ENCODE measurements at regions not wholly inside any gene's neighbourhood (a gene's known extent, or its start where the extent isn't known, plus 50 kb on each side); places are given as distances from the start of the nearest gene placed in this dataset.
"Not testable (repeated sequence)": the region's sequence is repeated elsewhere in the genome, so short reads cannot be mapped to it uniquely, and the experiment has no call there.

GRCh38 chr1:73333847-73334503, 864.0 kb downstream of the LRRIQ3 start:
- no peak overlapping the region for H3K4me3 ChIP-seq
- WGBS, 10 experiments = 0 to 90% (median 73%) methylated on average over 1 of the region's 1 CpG; no CpG with 5 or more reads in 5 of the 10 experiments
- no peaks in the 10 kb centered on the region for H3K4me1 ChIP-seq (replicated peaks in 1 of 2)
- no peak overlapping the region for H3K27ac ChIP-seq
- no peak for ATAC-seq (replicated peaks in 6 of 8)
- in situ Hi-C loops (cut with MboI; ENCODE audit: low pct_unique_long_range_greater_than_20kb in 2 of 9, low sequenced_read_pairs in 9 of 9, unreplicated experiment in 9 of 9) = no loop called here

GRCh38 chr1:73331726-73332125, 866.2 kb downstream of the LRRIQ3 start:
- H3K27ac ChIP-seq = no peak overlapping the region
- ATAC-seq (replicated peaks in 6 of 8) = no peak
- 0 to 100% (median 89%) methylated on average over 1 of the region's 1 CpG for WGBS, 10 experiments
- in situ Hi-C loops (cut with MboI; ENCODE audit: low pct_unique_long_range_greater_than_20kb in 2 of 9, low sequenced_read_pairs in 9 of 9, unreplicated experiment in 9 of 9) = no loop called here
- no peaks in the 10 kb centered on the region for H3K4me1 ChIP-seq (replicated peaks in 1 of 2)
- H3K4me3 ChIP-seq = no peak overlapping the region

GRCh38 chr1:73327998-73328397, 870.0 kb downstream of the LRRIQ3 start:
- H3K27ac ChIP-seq = no peak overlapping the region
- ATAC-seq (replicated peaks in 6 of 8) = no peak
- in situ Hi-C loops (cut with MboI; ENCODE audit: low pct_unique_long_range_greater_than_20kb in 2 of 9, low sequenced_read_pairs in 9 of 9, unreplicated experiment in 9 of 9) = no loop called here

GRCh38 chr1:73327180-73327793, 870.7 kb downstream of the LRRIQ3 start:
- in situ Hi-C loops (cut with MboI; ENCODE audit: low pct_unique_long_range_greater_than_20kb in 2 of 9, low sequenced_read_pairs in 9 of 9, unreplicated experiment in 9 of 9) = no loop called here
- WGBS, 10 experiments = 17 to 100% (median 78%) methylated on average over 1 to 3 of the region's 3 CpGs; no CpG with 5 or more reads in 4 of the 10 experiments
- no peak for ATAC-seq (replicated peaks in 6 of 8)

More at GRCh38 chr1:73327998-73328397, 870.0 kb downstream of the LRRIQ3 start:
- Histone ChIP-seq H3K4me1 (replicated peaks in 1 of 2) (no peaks in the 10 kb centered on the region), H3K4me3 (no peak overlapping the region)
- 0 to 100% (median 90%) methylated on average over 1 to 3 of the region's 3 CpGs; no CpG with 5 or more reads in 6 of the 10 experiments for WGBS, 10 experiments

GRCh38 chr1:73326663-73327062, 871.3 kb downstream of the LRRIQ3 start:
- no peaks in the 10 kb centered on the region for H3K4me1 ChIP-seq (replicated peaks in 1 of 2)
- 0 to 100% (median 86%) methylated on average over 1 to 5 of the region's 5 CpGs; no CpG with 5 or more reads in 1 of the 10 experiments for WGBS, 10 experiments
- in situ Hi-C loops (cut with MboI; ENCODE audit: low pct_unique_long_range_greater_than_20kb in 2 of 9, low sequenced_read_pairs in 9 of 9, unreplicated experiment in 9 of 9) = no loop called here
- ATAC-seq (replicated peaks in 6 of 8) = no peak
- H3K27ac ChIP-seq = no peak overlapping the region
- H3K4me3 ChIP-seq = no peak overlapping the region

More at GRCh38 chr1:73327180-73327793, 870.7 kb downstream of the LRRIQ3 start:
- no peaks in the 10 kb centered on the region for H3K4me1 ChIP-seq (replicated peaks in 1 of 2)
- no peak overlapping the region for H3K4me3 ChIP-seq
- no peak overlapping the region for H3K27ac ChIP-seq

- Histone ChIP-seq H3K27ac (no peak overlapping the region), H3K4me1 (replicated peaks in 1 of 2) (peaks cover 0 to 8% of the 10 kb centered on the region in 2 donors), H3K4me3 (no peak overlapping the region)
- 20 to 100% (median 92%) methylated on average over 1 to 4 of the region's 4 CpGs; no CpG with 5 or more reads in 3 of the 10 experiments for WGBS, 10 experiments
- in situ Hi-C loops (cut with MboI; ENCODE audit: low pct_unique_long_range_greater_than_20kb in 2 of 9, low sequenced_read_pairs in 9 of 9, unreplicated experiment in 9 of 9) = no loop called here
- ATAC-seq (replicated peaks in 6 of 8) = no peak
Observed at GRCh38 chr1:73310797-73311381, 887.1 kb downstream of the LRRIQ3 start.

- in situ Hi-C loops (cut with MboI; ENCODE audit: low pct_unique_long_range_greater_than_20kb in 2 of 9, low sequenced_read_pairs in 9 of 9, unreplicated experiment in 9 of 9) = no loop called here
- ATAC-seq (replicated peaks in 6 of 8) = no peak
- H3K4me1 ChIP-seq (replicated peaks in 1 of 2) = peaks cover 0 to 1% of the 10 kb centered on the region in 2 donors
- no peak overlapping the region for H3K4me3 ChIP-seq
- H3K27ac ChIP-seq = no peak overlapping the region
- 0 to 100% (median 86%) methylated on average over 1 to 2 of the region's 2 CpGs; no CpG with 5 or more reads in 3 of the 10 experiments for WGBS, 10 experiments
Observed at GRCh38 chr1:73306899-73307555, 890.9 kb downstream of the LRRIQ3 start.

- Histone ChIP-seq H3K27ac (no peak overlapping the region), H3K4me1 (replicated peaks in 1 of 2) (no peaks in the 10 kb centered on the region), H3K4me3 (no peak overlapping the region)
- 0 to 100% (median 83%) methylated on average over 1 to 2 of the region's 2 CpGs; no CpG with 5 or more reads in 1 of the 10 experiments for WGBS, 10 experiments
- in situ Hi-C loops (cut with MboI; ENCODE audit: low pct_unique_long_range_greater_than_20kb in 2 of 9, low sequenced_read_pairs in 9 of 9, unreplicated experiment in 9 of 9) = no loop called here
- ATAC-seq (replicated peaks in 6 of 8) = no peak
Observed at GRCh38 chr1:73273886-73274285, 924.1 kb downstream of the LRRIQ3 start.

- in situ Hi-C loops (cut with MboI; ENCODE audit: low pct_unique_long_range_greater_than_20kb in 2 of 9, low sequenced_read_pairs in 9 of 9, unreplicated experiment in 9 of 9); H3K4me3 ChIP-seq; ATAC-seq (replicated peaks in 6 of 8); H3K27ac ChIP-seq; H3K4me1 ChIP-seq (replicated peaks in 1 of 2): not testable (repeated sequence)
Observed at GRCh38 chr1:73245196-73245595, 952.8 kb downstream of the LRRIQ3 start.

- Histone ChIP-seq H3K4me1 (replicated peaks in 1 of 2) (no peaks in the 10 kb centered on the region), H3K4me3 (no peak overlapping the region), H3K27ac (no peak overlapping the region)
- in situ Hi-C loops (cut with MboI; ENCODE audit: low pct_unique_long_range_greater_than_20kb in 2 of 9, low sequenced_read_pairs in 9 of 9, unreplicated experiment in 9 of 9) = no loop called here
- no peak for ATAC-seq (replicated peaks in 6 of 8)
- WGBS, 10 experiments = 0 to 71% (median 37%) methylated on average over 1 to 2 of the region's 2 CpGs
Observed at GRCh38 chr1:73218995-73219546, 936.7 kb upstream of the NEGR1 start.

GRCh38 chr1:73205294-73205973, 923.1 kb upstream of the NEGR1 start:
- Histone ChIP-seq H3K4me3 (no peak overlapping the region), H3K27ac (no peak overlapping the region), H3K4me1 (replicated peaks in 1 of 2) (no peaks in the 10 kb centered on the region)
- in situ Hi-C loops (cut with MboI; ENCODE audit: low pct_unique_long_range_greater_than_20kb in 2 of 9, low sequenced_read_pairs in 9 of 9, unreplicated experiment in 9 of 9) = no loop called here
- 0 to 96% (median 67%) methylated on average over 1 to 5 of the region's 5 CpGs; no CpG with 5 or more reads in 1 of the 10 experiments for WGBS, 10 experiments
- peak in 1 of 8 experiments; percentile 19 for ATAC-seq (replicated peaks in 6 of 8)

- no peak overlapping the region for H3K4me3 ChIP-seq
Observed at GRCh38 chr1:73197972-73198371, 915.6 kb upstream of the NEGR1 start.

More at GRCh38 chr1:73197972-73198371, 915.6 kb upstream of the NEGR1 start:
- WGBS, 10 experiments = 80 to 100% (median 100%) methylated on average over 1 of the region's 1 CpG; no CpG with 5 or more reads in 3 of the 10 experiments
- in situ Hi-C loops (cut with MboI; ENCODE audit: low pct_unique_long_range_greater_than_20kb in 2 of 9, low sequenced_read_pairs in 9 of 9, unreplicated experiment in 9 of 9) = no loop called here
- Histone ChIP-seq H3K27ac (no peak overlapping the region), H3K4me1 (replicated peaks in 1 of 2) (no peaks in the 10 kb centered on the region)
- peak in 4 of 8 experiments; percentile 13 to 72 (median 45) for ATAC-seq (replicated peaks in 6 of 8)
